ENCODE measurements at regions not wholly inside any gene's neighbourhood (a gene's known extent, or its start where the extent isn't known, plus 50 kb on each side); places are given as distances from the start of the nearest gene placed in this dataset.

DNA sequence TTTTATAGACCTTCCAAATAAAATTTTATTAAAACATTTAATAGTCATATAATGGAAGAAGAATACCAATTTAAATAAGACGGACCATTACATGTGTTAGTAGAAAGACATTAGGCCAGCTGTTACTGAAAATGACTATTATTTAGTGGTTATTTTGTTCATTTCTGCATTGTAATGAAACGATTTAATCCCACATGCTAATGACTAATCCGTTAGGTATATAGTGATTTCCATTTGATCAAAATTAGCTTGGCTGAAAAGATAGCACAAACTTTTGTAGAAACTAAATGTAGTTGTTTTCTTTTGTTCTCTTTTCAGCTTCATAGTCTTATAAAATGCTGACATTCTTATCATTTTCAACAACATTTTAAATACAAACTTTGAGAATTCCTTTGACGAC lies 556.1 kb upstream of the TENM3 start:
- DNase-seq (ENCODE audit: low read depth in 1 of 2, low spot score in 1 of 2): no peak
- Histone ChIP-seq H3K4me3 (replicated peaks; ENCODE audit: insufficient read depth, low read length) (no peak overlapping the region), H3K27me3 (ENCODE audit: insufficient read depth, poor library complexity, severe bottlenecking) (no peaks in the 10 kb centered on the region), H3K27ac (replicated peaks) (no peak overlapping the region)
- TF ChIP-seq, protein P1, sequence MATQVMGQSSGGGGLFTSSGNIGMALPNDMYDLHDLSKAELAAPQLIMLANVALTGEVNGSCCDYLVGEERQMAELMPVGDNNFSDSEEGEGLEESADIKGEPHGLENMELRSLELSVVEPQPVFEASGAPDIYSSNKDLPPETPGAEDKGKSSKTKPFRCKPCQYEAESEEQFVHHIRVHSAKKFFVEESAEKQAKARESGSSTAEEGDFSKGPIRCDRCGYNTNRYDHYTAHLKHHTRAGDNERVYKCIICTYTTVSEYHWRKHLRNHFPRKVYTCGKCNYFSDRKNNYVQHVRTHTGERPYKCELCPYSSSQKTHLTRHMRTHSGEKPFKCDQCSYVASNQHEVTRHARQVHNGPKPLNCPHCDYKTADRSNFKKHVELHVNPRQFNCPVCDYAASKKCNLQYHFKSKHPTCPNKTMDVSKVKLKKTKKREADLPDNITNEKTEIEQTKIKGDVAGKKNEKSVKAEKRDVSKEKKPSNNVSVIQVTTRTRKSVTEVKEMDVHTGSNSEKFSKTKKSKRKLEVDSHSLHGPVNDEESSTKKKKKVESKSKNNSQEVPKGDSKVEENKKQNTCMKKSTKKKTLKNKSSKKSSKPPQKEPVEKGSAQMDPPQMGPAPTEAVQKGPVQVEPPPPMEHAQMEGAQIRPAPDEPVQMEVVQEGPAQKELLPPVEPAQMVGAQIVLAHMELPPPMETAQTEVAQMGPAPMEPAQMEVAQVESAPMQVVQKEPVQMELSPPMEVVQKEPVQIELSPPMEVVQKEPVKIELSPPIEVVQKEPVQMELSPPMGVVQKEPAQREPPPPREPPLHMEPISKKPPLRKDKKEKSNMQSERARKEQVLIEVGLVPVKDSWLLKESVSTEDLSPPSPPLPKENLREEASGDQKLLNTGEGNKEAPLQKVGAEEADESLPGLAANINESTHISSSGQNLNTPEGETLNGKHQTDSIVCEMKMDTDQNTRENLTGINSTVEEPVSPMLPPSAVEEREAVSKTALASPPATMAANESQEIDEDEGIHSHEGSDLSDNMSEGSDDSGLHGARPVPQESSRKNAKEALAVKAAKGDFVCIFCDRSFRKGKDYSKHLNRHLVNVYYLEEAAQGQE (IDR thresholded peaks at IDR 0.05; ENCODE audit: insufficient replicate concordance, low read depth): no peak
- TF ChIP-seq GABPA (IDR thresholded peaks at IDR 0.05; ENCODE audit: low read depth) (no peak), SPI1 (IDR thresholded peaks at IDR 0.05; ENCODE audit: borderline replicate concordance, low read depth) (no peak), POLR2AphosphoS5 (IDR thresholded peaks at IDR 0.05; ENCODE audit: low read depth) (no peak)
- TF ChIP-seq, protein P2, sequence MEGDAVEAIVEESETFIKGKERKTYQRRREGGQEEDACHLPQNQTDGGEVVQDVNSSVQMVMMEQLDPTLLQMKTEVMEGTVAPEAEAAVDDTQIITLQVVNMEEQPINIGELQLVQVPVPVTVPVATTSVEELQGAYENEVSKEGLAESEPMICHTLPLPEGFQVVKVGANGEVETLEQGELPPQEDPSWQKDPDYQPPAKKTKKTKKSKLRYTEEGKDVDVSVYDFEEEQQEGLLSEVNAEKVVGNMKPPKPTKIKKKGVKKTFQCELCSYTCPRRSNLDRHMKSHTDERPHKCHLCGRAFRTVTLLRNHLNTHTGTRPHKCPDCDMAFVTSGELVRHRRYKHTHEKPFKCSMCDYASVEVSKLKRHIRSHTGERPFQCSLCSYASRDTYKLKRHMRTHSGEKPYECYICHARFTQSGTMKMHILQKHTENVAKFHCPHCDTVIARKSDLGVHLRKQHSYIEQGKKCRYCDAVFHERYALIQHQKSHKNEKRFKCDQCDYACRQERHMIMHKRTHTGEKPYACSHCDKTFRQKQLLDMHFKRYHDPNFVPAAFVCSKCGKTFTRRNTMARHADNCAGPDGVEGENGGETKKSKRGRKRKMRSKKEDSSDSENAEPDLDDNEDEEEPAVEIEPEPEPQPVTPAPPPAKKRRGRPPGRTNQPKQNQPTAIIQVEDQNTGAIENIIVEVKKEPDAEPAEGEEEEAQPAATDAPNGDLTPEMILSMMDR (IDR thresholded peaks at IDR 0.05; ENCODE audit: insufficient read depth, low read length): no peak

DNA sequence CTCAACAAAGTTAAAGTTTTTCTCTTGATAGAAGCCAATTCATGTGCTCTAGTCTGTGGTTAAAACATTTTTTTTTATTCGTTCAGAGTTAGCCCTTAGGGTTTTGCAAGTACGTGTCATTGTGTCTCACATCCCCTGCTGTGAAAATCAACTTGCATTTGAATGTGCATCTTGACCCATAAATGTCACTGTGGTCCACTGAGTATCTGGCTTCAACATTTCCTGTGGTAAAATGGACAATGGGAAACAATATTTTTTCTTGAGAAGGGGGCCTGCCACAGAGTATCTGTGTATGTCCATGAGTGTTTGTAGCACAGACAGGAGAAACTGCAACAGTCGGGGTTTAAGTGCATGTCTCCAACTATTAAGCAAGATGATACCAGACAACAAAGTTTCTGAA lies 554.8 kb upstream of the TENM3 start:
- no peak for DNase-seq (ENCODE audit: low read depth in 1 of 2, low spot score in 1 of 2)
- TF ChIP-seq POLR2AphosphoS5 (IDR thresholded peaks at IDR 0.05; ENCODE audit: low read depth): no peak
- TF ChIP-seq, protein P1 (IDR thresholded peaks at IDR 0.05; ENCODE audit: insufficient replicate concordance, low read depth): no peak
- TF ChIP-seq GABPA (IDR thresholded peaks at IDR 0.05; ENCODE audit: low read depth): no peak
- TF ChIP-seq SPI1 (IDR thresholded peaks at IDR 0.05; ENCODE audit: borderline replicate concordance, low read depth): no peak
- TF ChIP-seq, protein P2 (IDR thresholded peaks at IDR 0.05; ENCODE audit: insufficient read depth, low read length): no peak
- no peak overlapping the region for H3K27ac ChIP-seq (replicated peaks)

DNA sequence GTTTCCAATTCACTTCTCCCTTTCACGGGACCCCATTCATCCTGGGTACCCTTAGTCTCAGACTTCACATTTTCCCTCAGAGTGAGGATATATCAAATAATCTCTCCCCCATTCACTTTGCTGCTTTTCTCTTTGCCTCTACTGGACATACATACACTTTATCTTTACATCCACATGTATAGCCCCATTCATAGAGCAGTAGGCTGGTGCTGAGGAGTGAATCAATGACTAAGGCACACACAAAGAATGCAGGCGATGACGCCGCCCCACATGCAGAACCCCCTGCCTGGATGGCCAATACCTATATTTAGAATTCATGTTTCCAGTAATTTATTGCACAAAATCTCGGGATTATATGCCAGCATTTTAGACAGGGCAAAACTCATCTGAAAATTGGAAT lies 554.3 kb upstream of the TENM3 start:
- H3K4me3 ChIP-seq (replicated peaks; ENCODE audit: insufficient read depth, low read length): no peak overlapping the region
- no peak for DNase-seq (ENCODE audit: low read depth in 1 of 2, low spot score in 1 of 2)
- H3K27ac ChIP-seq (replicated peaks): no peak overlapping the region
- H3K27me3 ChIP-seq (ENCODE audit: insufficient read depth, poor library complexity, severe bottlenecking): no peaks in the 10 kb centered on the region
- TF ChIP-seq, protein P2 (IDR thresholded peaks at IDR 0.05; ENCODE audit: insufficient read depth, low read length): no peak
- no peak for TF ChIP-seq GABPA (IDR thresholded peaks at IDR 0.05; ENCODE audit: low read depth)
- TF ChIP-seq, protein P1 (IDR thresholded peaks at IDR 0.05; ENCODE audit: insufficient replicate concordance, low read depth): no peak
- TF ChIP-seq SPI1 (IDR thresholded peaks at IDR 0.05; ENCODE audit: borderline replicate concordance, low read depth): no peak
- TF ChIP-seq POLR2AphosphoS5 (IDR thresholded peaks at IDR 0.05; ENCODE audit: low read depth): no peak

More for the DNA sequence above, 554.8 kb upstream of the TENM3 start:
- no peak overlapping the region for H3K4me3 ChIP-seq (replicated peaks; ENCODE audit: insufficient read depth, low read length)
- no peaks in the 10 kb centered on the region for H3K27me3 ChIP-seq (ENCODE audit: insufficient read depth, poor library complexity, severe bottlenecking)

Measured in HL-60 (cell line).